ENCODE measurements at regions not wholly inside any gene's neighbourhood (a gene's known extent, or its start where the extent isn't known, plus 50 kb on each side); places are given as distances from the start of the nearest gene placed in this dataset.

DNA sequence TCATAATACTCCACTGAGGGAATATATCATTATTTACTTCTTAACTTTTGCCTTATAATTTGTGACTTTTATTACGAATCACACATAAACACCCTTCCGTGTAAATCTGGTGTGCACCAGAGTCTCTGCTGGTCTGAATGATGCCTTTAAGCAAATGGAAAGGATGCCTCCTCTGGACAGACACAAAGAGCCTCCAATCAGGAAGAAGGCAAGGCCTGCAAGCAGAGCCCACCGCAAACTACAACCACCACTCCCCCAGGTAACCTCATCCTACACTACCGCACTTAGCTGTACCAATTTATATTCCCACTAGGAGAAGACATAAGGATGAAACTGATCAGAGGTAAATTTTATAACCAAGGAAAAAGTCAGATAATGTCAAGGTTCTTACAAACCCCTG lies 137.6 kb downstream of the KLF12 start:
- Histone ChIP-seq H3K9me3 (no peaks in the 10 kb centered on the region), H3K27me3 (no peaks in the 10 kb centered on the region), H3K4me3 (no peak overlapping the region), H3K36me3 (no peaks in the 10 kb centered on the region), H3K27ac (replicated peaks in 1 of 4) (no peak overlapping the region), H3K4me1 (peaks cover 8 to 20% (median 12%) of the 10 kb centered on the region in 4 donors)
- no peak for TF ChIP-seq POLR2AphosphoS5 (IDR thresholded peaks at IDR 0.05)
- TF ChIP-seq POLR2A (IDR thresholded peaks at IDR 0.05; ENCODE audit: low read depth) = no peak
- TF ChIP-seq EP300 (IDR thresholded peaks at IDR 0.05) = no peak
- TF ChIP-seq, protein P1, sequence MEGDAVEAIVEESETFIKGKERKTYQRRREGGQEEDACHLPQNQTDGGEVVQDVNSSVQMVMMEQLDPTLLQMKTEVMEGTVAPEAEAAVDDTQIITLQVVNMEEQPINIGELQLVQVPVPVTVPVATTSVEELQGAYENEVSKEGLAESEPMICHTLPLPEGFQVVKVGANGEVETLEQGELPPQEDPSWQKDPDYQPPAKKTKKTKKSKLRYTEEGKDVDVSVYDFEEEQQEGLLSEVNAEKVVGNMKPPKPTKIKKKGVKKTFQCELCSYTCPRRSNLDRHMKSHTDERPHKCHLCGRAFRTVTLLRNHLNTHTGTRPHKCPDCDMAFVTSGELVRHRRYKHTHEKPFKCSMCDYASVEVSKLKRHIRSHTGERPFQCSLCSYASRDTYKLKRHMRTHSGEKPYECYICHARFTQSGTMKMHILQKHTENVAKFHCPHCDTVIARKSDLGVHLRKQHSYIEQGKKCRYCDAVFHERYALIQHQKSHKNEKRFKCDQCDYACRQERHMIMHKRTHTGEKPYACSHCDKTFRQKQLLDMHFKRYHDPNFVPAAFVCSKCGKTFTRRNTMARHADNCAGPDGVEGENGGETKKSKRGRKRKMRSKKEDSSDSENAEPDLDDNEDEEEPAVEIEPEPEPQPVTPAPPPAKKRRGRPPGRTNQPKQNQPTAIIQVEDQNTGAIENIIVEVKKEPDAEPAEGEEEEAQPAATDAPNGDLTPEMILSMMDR (IDR thresholded peaks at IDR 0.05) = no peak
- WGBS = 97% methylated on average over 4 of the region's 4 CpGs
- no peak for DNase-seq (ENCODE audit: extremely low spot score)
- intact Hi-C loops (cut with DNase I) = no loop called here

DNA sequence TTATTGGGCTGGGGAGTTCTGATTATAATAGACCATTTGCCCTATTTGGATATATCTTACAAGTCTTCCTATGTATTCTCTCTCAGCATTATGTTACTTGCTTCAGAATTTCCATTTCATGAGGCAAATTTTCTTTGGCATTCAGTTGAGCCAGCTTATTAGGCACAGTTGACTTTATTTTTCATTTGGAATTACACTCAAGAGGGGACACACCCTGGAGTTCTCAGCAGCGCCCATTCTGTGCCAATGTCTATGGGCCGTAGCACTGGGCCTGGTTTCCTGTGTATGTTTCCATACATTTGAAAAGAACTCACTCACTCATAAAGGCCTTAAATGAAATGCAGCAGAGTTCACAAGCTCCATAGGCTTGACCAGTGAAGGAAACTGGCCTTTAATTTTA lies 138.5 kb downstream of the KLF12 start:
- TF ChIP-seq, protein P1 (IDR thresholded peaks at IDR 0.05) = no peak
- TF ChIP-seq POLR2AphosphoS5 (IDR thresholded peaks at IDR 0.05) (no peak), POLR2A (IDR thresholded peaks at IDR 0.05; ENCODE audit: low read depth) (no peak), EP300 (IDR thresholded peaks at IDR 0.05) (no peak)
- no peak overlapping the region for H3K27ac ChIP-seq (replicated peaks in 1 of 4)
- H3K27me3 ChIP-seq = no peaks in the 10 kb centered on the region
- no peak for DNase-seq (ENCODE audit: extremely low spot score)
- no peak overlapping the region for H3K4me3 ChIP-seq
- H3K9me3 ChIP-seq = no peaks in the 10 kb centered on the region
- intact Hi-C loops (cut with DNase I) = no loop called here
- peaks cover 8 to 20% (median 12%) of the 10 kb centered on the region in 4 donors for H3K4me1 ChIP-seq
- 74% methylated on average over 2 of the region's 2 CpGs for WGBS
- no peaks in the 10 kb centered on the region for H3K36me3 ChIP-seq

DNA sequence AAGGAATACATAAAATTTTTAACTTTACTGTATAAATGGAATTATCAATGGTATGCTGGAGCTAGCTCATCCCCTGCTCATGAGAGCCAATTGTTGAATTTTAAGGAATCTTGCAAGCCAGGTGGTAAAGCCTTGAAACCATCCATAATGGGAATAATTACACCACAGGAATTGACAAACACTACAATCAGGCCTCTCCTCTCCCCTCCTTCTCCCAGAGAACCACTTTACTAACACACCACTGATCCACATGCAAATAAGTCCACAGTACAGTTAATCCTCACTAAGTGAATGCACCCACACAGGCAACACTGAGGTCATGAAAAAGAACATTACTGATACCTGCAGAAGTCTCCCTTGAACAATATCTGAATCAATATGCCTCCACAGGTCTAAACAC lies 140.5 kb downstream of the KLF12 start:
- intact Hi-C loops (cut with DNase I) = no loop called here
- Histone ChIP-seq H3K27me3 (no peaks in the 10 kb centered on the region), H3K9me3 (no peaks in the 10 kb centered on the region), H3K4me3 (no peak overlapping the region), H3K4me1 (peaks cover 9 to 18% (median 13%) of the 10 kb centered on the region in 4 donors), H3K36me3 (no peaks in the 10 kb centered on the region), H3K27ac (replicated peaks in 1 of 4) (no peak overlapping the region)
- DNase-seq (ENCODE audit: extremely low spot score) = no peak
- TF ChIP-seq, protein P1 (IDR thresholded peaks at IDR 0.05) = no peak
- no peak for TF ChIP-seq POLR2A (IDR thresholded peaks at IDR 0.05; ENCODE audit: low read depth)
- TF ChIP-seq POLR2AphosphoS5 (IDR thresholded peaks at IDR 0.05) = no peak
- no peak for TF ChIP-seq EP300 (IDR thresholded peaks at IDR 0.05)

DNA sequence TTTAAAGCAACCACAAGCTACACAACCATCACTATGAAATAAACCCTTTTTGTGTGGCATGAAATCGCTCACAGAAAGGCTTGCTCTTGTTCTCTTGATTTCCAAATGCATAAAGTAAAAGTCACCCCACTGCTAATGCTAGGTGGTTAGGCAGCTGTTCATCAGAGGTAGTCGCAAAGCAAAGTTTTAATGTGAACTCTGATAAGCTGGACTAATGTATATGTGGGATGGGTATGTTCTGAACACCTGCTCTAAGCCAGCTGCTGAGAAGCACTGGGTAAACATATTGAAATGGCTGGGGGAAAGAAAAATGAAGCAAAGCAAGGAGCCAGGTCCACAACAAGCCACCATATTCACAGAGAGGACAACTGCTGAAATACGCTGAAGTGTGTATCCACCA lies 142.3 kb downstream of the KLF12 start:
- 98% methylated on average over 3 of the region's 3 CpGs for WGBS
- no peak for DNase-seq (ENCODE audit: extremely low spot score)
- Histone ChIP-seq H3K27me3 (no peaks in the 10 kb centered on the region), H3K4me1 (peaks cover 0 to 11% (median 9%) of the 10 kb centered on the region in 4 donors), H3K4me3 (no peak overlapping the region), H3K9me3 (no peaks in the 10 kb centered on the region), H3K36me3 (no peaks in the 10 kb centered on the region), H3K27ac (replicated peaks in 1 of 4) (no peak overlapping the region)
- TF ChIP-seq EP300 (IDR thresholded peaks at IDR 0.05) (no peak), POLR2A (IDR thresholded peaks at IDR 0.05; ENCODE audit: low read depth) (no peak), POLR2AphosphoS5 (IDR thresholded peaks at IDR 0.05) (no peak)
- TF ChIP-seq, protein P1 (IDR thresholded peaks at IDR 0.05) = no peak
- intact Hi-C loops (cut with DNase I) = no loop called here

DNA sequence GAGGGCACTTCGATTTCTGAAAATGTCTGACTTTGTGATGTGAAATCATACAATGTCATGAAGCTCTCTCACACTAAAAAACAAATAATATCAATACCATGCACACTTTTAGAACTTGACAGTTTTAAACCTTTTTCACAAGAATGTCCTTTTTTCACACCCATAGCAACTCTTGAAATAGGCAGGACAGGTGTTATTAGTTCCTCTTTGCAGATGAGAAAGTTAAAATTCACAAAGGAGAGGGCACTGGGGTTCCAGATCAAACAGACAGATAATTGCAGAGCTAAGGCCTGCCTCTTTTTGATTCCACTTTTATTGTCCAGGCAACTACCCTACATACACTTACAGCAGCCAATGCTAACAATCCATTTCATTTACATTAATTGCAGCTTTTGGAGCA lies 142.8 kb downstream of the KLF12 start:
- 100% methylated on average over 1 of the region's 1 CpG for WGBS

More for the DNA sequence above, 142.8 kb downstream of the KLF12 start:
- Histone ChIP-seq H3K4me1 (peaks cover 0 to 13% (median 9%) of the 10 kb centered on the region in 4 donors), H3K4me3 (no peak overlapping the region), H3K27ac (replicated peaks in 1 of 4) (no peak overlapping the region), H3K9me3 (no peaks in the 10 kb centered on the region), H3K27me3 (no peaks in the 10 kb centered on the region), H3K36me3 (no peaks in the 10 kb centered on the region)
- no peak for DNase-seq (ENCODE audit: extremely low spot score)
- intact Hi-C loops (cut with DNase I) = no loop called here
- TF ChIP-seq, protein P1 (IDR thresholded peaks at IDR 0.05) = no peak
- no peak for TF ChIP-seq EP300 (IDR thresholded peaks at IDR 0.05)
- TF ChIP-seq POLR2AphosphoS5 (IDR thresholded peaks at IDR 0.05) = no peak
- no peak for TF ChIP-seq POLR2A (IDR thresholded peaks at IDR 0.05; ENCODE audit: low read depth)

Data from esophagus muscularis mucosa (tissue), 4 donors.